Sciatic nerve (tissue), 2 donors: ENCODE measurements at regions not wholly inside any gene's neighbourhood (a gene's known extent, or its start where the extent isn't known, plus 50 kb on each side); places are given as distances from the start of the nearest gene placed in this dataset.
"Not testable (repeated sequence)": the region's sequence is repeated elsewhere in the genome, so short reads cannot be mapped to it uniquely, and the experiment has no call there.

ENCODE experiments used
- ATAC-seq: fragments of 200-7000 bp; cut with Tn5 transposase; one replicate; pipeline ENCODE4 v1.9.1; 2020; ENCODE audit warnings: mild to moderate bottlenecking, moderate library complexity
- DNase-seq: peaks from one replicate; pipeline ENCODE4 v3.0.0-alpha.2; 2020; ENCODE audit warnings: low spot score
- intact Hi-C: fragments of 100-400 bp; cut with DNase I; formaldehyde crosslinking; loops from one replicate; pipeline ENCODE4 v1.14.2; 2022
- donor health status: DM: no; HTN: no; CAD: no.
- donor health status: DM: no; HTN: no; CAD: no.

DNA sequence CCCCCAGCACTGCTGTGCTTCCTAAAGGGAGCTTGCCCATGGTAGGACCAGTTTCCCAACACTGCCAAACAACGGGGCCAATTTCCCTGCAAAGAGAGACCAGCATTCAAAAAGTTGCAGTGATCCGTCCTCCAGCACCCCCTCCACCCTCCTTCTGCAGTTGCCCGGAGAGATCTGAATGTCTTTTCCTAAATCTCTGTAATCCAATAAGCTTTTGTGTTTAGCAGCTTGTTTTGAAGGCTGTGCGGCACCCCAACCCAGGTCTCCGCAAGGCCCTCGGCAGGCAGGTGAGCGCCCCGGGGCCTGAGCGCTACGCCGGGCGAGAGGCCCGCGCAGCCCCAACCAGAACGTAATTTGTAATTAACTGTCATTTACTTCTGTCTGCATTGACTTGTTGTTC lies 366.9 kb upstream of the IRX2 start:
- no peak for ATAC-seq
- DNase-seq: no peak
- intact Hi-C loops: no loop called here

- intact Hi-C loops: no loop called here
- DNase-seq: no peak
- ATAC-seq: no peak
These were observed 364.9 kb upstream of the IRX2 start for GRCh38 chr5:3116366-3116765.

GRCh38 chr5:3114467-3114866 lies 363.0 kb upstream of the IRX2 start:
- no peak for ATAC-seq
- intact Hi-C loops: no loop called here
- no peak for DNase-seq

DNA sequence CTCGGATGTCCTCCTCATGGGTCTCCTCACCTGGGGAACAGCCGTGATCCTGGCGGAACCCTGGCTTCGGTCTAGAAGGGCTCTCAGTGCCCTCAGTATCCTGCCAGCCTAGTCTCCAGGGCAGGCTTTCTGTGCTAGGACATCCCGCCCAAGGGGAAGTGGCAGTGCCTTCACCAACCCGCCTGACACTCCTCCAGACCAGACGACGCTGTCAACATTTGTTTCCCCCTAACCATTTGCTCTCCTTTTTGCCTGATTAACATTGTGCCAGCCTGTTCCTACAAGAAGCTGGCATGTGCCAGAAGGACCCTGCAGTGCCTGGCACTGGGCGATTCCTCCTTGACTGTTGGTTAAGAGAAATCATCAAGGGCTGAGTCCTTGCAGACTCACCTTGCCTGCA lies 358.9 kb upstream of the IRX2 start:
- ATAC-seq: no peak
- intact Hi-C loops: no loop called here
- no peak for DNase-seq

GRCh38 chr5:3107156-3107611 lies 355.7 kb upstream of the IRX2 start:
- intact Hi-C loops: no loop called here
- DNase-seq (no peak), ATAC-seq (no peak)

DNA sequence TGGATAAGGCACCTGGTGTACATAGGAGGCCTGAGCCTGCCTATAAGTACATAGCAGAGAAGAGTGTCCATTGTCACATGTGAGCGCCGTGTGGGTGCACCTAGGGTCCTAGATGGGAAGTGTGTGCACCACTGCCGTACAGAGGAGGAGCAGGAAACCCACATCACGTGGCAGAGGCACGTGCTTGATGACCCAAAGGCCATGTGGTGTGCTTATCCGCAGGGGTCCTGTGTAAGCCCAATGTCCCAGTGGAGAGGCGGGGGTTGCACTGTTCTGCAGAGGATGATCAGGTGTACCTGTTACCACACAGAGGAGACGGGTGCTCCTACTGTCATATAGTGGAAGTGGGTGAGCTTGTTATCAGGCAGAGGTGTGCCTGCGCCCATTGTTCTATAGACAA lies 354.1 kb upstream of the IRX2 start:
- intact Hi-C loops: no loop called here
- ATAC-seq (no peak), DNase-seq (no peak)

- ATAC-seq: no peak
- DNase-seq: no peak
- intact Hi-C loops: no loop called here
These were observed 353.7 kb upstream of the IRX2 start for GRCh38 chr5:3105172-3105571.

- DNase-seq: no peak
- no peak for ATAC-seq
These were observed 353.1 kb upstream of the IRX2 start for GRCh38 chr5:3104429-3105060.

DNA sequence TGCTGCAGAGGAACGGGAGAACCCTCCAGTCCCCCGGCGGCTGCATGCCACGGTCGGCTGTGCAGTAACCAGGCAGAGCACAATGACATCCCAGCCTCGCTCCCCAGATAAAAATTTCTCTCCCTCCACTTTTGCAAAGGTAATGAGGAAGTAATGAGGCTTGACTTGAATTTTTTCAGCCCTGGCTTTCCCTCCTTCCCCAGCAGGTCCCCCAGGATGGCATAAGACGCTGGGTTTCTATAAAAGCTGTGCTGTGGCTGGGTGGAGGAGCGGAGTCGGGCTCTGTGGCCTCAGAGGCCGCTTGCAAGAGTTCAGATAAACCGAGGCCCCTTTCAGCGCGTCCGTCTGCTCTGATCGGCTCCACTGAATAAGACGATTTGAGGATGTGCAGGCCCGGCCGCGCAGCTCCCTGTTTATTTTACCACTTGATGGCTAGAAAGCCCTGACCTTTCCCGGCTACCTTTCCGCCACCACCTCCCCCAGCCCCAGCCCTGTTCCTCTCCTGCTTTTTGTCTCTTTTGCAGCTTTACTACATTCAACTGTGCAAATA lies 351.9 kb upstream of the IRX2 start:
- intact Hi-C loops: no loop called here
- no peak for DNase-seq
- ATAC-seq: no peak

More at GRCh38 chr5:3104429-3105060, 353.1 kb upstream of the IRX2 start:
- intact Hi-C loops: no loop called here

GRCh38 chr5:3102531-3102930 lies 351.1 kb upstream of the IRX2 start:
- no peak for ATAC-seq

DNA sequence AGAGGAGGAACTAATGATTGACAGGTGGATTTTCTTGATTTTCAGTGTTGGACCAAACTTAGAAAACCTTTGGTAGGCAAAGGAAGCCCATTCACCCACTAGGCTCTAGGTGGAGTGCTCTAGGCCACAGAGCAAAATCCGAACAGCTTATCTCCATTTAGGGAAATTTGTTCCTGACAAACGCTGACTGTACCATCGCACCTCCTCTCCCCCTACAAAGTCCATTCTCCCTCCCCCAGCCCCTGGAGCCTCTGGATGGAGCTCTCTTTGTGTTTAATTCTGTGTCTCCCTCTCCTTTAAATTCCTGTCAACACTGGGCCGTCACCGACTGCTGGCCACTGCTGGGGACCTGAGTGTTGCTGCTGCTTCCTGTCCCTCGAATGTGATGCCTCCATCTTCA lies 350.1 kb upstream of the IRX2 start:
- DNase-seq (no peak), ATAC-seq (no peak)
- intact Hi-C loops: no loop called here

More at GRCh38 chr5:3102531-3102930, 351.1 kb upstream of the IRX2 start:
- intact Hi-C loops: no loop called here
- DNase-seq: no peak

- DNase-seq (no peak), ATAC-seq (peak; percentile 36)
- intact Hi-C loops: no loop called here
These were observed 349.6 kb upstream of the IRX2 start for GRCh38 chr5:3100921-3101551.

- intact Hi-C loops: no loop called here
These were observed 348.5 kb upstream of the IRX2 start for GRCh38 chr5:3099954-3100353.

GRCh38 chr5:3099526-3099925 lies 348.0 kb upstream of the IRX2 start:
- DNase-seq (no peak), ATAC-seq (no peak)
- intact Hi-C loops: no loop called here

More at GRCh38 chr5:3099954-3100353, 348.5 kb upstream of the IRX2 start:
- DNase-seq (no peak), ATAC-seq (no peak)

DNA sequence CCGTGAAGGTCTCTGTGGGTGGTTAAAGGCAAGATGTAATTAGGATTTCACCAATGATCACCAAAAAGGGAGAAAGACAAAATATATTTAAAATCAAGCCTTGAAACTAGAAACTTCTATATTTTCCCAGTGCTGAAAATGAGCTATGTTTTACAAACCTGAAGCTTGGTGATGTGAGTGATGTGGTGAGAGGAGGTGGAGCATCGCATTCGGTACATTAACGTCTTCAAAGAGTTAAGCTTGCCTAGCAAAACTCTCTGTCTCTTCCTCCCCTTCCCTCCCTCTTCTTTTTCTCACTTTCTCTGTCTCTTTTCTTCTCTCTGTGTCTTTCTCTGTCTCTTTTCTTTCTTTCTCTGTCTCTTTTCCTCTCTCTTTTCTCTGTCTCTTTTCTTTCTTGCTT lies 347.3 kb upstream of the IRX2 start:
- intact Hi-C loops: no loop called here
- no peak for ATAC-seq
- no peak for DNase-seq

DNA sequence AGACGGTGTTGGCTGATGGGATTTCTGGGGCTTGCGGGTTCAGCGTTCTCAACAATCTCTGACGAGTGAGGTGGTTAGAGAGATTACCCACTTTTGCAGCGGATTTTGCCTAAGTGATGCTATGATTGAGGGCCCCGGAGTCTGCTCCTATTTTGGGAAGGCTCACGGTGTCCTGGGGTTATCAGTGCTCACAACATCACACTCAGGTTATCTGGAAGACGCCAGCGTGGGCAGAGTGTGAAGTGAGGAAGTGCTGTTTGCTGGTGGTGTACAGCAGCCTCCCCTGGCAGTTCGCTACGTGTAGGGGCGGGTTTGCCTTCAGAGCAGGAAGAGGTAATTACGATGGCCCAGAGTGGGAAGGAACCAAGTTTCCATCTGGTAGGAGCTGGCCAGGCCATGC lies 341.2 kb upstream of the IRX2 start:
- no peak for DNase-seq
- ATAC-seq: no peak
- intact Hi-C loops: no loop called here

DNA sequence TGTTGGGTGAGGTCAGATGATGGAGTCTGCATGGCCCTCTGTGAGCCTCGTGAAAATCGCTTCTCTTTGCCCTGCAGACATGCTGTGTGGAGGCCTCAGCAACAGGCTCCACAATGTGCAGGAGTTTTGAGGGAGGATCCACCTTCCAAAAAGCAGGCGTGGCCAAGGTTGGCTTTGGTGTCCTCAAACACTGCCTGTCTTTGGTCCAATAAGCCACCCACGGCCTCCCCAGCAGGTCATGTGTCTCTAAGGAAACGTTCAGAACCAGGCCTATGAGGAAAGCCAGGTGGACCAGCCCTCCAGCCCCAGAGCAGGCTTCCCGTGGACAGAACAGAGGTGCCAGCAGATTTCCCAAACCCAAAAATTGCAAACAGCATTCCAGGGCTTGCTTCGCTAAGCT lies 340.7 kb upstream of the IRX2 start:
- intact Hi-C loops: no loop called here
- no peak for ATAC-seq
- no peak for DNase-seq

DNA sequence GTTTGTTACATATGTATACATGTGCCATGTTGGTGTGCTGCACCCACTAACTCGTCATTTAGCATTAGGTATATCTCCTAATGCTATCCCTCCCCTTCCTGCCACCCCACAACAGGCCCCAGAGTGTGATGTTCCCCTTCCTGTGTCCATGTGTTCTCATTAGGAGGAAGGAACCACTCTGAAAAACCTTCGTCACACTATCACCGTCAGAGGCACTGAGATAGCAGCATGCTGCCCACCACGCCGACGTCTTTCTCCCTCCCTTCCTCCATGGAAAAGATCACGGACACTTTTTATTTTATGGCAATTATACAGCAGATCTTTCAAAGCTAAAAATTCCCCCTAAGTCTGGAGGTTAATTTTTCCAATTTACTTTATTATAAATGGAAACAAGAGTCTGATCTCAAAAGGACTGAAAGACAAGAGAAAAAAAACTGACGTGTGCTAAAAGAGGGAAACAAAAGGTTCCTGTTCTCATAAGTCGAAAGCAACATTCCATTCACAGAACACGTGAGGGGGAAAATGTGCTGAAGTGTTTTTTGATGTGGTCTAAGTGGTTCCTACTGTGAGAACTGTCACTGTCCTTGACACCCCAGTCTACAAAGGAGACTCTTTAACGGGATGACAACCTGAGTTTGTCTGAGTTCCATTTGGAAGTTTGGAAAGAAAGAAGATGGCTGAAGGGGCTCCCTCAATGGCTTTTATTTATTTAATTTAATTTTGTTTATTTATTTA lies 339.7 kb upstream of the IRX2 start:
- DNase-seq (no peak), ATAC-seq (no peak)
- intact Hi-C loops: no loop called here

GRCh38 chr5:3090305-3090704 lies 338.8 kb upstream of the IRX2 start:
- ATAC-seq, DNase-seq, intact Hi-C loops: not testable (repeated sequence)

DNA sequence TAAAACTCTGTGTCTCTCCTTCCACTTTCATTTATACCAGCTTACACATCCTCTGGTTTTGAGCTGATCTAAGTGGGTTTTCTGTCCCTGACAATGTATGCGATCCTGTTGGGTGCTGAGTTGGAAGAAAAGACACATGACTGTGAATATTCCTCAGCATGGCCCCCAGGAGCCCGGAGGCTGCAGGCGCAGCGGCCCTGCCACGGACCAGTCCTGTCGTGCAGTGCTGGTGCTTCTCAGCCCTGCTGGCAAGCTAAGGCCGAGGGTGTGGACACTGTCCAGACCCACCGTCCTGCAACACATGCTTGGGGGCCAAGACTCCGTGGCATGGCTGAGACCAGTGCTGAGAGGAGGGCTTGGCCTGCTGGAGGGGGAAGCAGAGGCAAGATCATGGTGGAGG lies 328.9 kb upstream of the IRX2 start:
- intact Hi-C loops: no loop called here
- DNase-seq: no peak
- no peak for ATAC-seq
